Gastroesophageal sphincter (tissue), 3 donors: ENCODE measurements at regions not wholly inside any gene's neighbourhood (a gene's known extent, or its start where the extent isn't known, plus 50 kb on each side); places are given as distances from the start of the nearest gene placed in this dataset.

Experiments
- EP300 ChIP-seq: sonication (generic); formaldehyde crosslinking; IDR thresholded peaks from one replicate; pipeline ENCODE4 v1.6.1; 2017; ENCODE audit warnings: antibody characterized with exemption, mild to moderate bottlenecking
- POLR2A ChIP-seq, 2 donors: fragments of 450-650 bp; IDR thresholded peaks; one replicate each; pipeline ENCODE4 v1.6.1; 2017; ENCODE audit warnings: antibody characterized with exemption in 2 of 2, mild to moderate bottlenecking in 2 of 2, moderate library complexity in 1 of 2
- TF ChIP-seq, protein P1 (sequence below), 4 experiments: fragments of 200-600 bp in 2 of 4; fragments of 450-650 bp in 2 of 4; sonication (generic) in 1 of 4; IDR thresholded peaks; one replicate each; pipeline ENCODE4 v1.5.1; 2017 to 2019; ENCODE audit warnings: antibody characterized with exemption in 4 of 4, mild to moderate bottlenecking in 2 of 4, moderate library complexity in 2 of 4

DNA sequence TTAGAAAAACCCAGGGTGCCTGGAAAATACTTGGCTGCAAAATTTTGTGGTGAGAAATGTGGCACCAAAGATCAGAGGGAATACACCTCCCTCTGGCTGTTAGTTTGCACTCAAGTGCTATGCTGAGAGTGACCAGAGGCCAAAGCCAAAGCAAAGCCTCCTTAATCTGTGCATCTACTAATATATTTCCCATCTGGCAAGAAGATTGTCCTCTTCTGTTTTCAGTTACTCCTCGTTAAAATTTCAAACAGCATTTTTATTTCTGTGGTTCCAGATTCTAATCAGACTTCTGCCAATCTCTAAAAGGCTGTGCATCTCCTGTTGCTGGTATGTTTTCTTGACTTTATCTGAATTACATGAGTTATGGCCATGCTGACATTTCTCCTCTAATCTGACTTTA lies 327.4 kb downstream of the TBX15 start:
- TF ChIP-seq, protein P1, sequence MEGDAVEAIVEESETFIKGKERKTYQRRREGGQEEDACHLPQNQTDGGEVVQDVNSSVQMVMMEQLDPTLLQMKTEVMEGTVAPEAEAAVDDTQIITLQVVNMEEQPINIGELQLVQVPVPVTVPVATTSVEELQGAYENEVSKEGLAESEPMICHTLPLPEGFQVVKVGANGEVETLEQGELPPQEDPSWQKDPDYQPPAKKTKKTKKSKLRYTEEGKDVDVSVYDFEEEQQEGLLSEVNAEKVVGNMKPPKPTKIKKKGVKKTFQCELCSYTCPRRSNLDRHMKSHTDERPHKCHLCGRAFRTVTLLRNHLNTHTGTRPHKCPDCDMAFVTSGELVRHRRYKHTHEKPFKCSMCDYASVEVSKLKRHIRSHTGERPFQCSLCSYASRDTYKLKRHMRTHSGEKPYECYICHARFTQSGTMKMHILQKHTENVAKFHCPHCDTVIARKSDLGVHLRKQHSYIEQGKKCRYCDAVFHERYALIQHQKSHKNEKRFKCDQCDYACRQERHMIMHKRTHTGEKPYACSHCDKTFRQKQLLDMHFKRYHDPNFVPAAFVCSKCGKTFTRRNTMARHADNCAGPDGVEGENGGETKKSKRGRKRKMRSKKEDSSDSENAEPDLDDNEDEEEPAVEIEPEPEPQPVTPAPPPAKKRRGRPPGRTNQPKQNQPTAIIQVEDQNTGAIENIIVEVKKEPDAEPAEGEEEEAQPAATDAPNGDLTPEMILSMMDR (IDR thresholded peaks at IDR 0.05): no peak
- TF ChIP-seq EP300 (no peak), POLR2A (IDR thresholded peaks at IDR 0.05) (no peak)
